GM12878 (cell line): ENCODE measurements at regions not wholly inside any gene's neighbourhood (a gene's known extent, or its start where the extent isn't known, plus 50 kb on each side); places are given as distances from the start of the nearest gene placed in this dataset.

Source experiments
- ATAC-seq: fragments of 200-7000 bp; cut with Tn5 transposase; 3 replicates; pipeline ENCODE4 v1.9.1; 2020; ENCODE audit warnings: mild to moderate bottlenecking, moderate library complexity
- BruUV-seq: library from RNA; stranded (reverse); fragments of 400-500 nt; replicated peaks from 2 replicates; lab custom pipeline; 2021; lab: Mats Ljungman, UMichigan
- CTCF ChIA-PET: fragments of 300-600 bp; sonication (Branson Sonifier 250); formaldehyde crosslinking; extraction: SDS; loops from one replicate; lab custom pipeline; 2021; ENCODE audit warnings: inconsistent platforms; lab: Yijun Ruan, JAX
- POLR2A ChIA-PET: fragments of 350-600 bp; formaldehyde crosslinking; extraction: SDS; loops from one replicate; lab custom pipeline; 2021; ENCODE audit warnings: inconsistent platforms; lab: Charles Lee
- RAD21 ChIA-PET: fragments of 300-600 bp; sonication (Branson Sonifier 250); formaldehyde crosslinking; loops from one replicate; lab custom pipeline; 2023; ENCODE audit warnings: antibody characterized with exemption; ENCODE audit not compliant: unreplicated experiment; lab: Charles Lee
- SMC1A ChIA-PET: fragments of 300-600 bp; sonication (Branson Sonifier 250); formaldehyde crosslinking; loops from one replicate; lab custom pipeline; 2023; ENCODE audit not compliant: unreplicated experiment, uncharacterized antibody; lab: Charles Lee
- DNase-seq: peaks from one replicate; pipeline ENCODE4 v3.0.0-alpha.2; 2011; ENCODE audit warnings: low read depth, low spot score
- FAIRE-seq: peaks from 3 replicates; lab custom pipeline; 2011; peaks lifted over from hg19 to GRCh38; lab: Jason Lieb, UNC
- H2AFZ ChIP-seq: 2 replicates; pipeline ENCODE4 v1.6.0; 2011; ENCODE audit warnings: low read depth, low read length, control low read depth; ENCODE audit not compliant: control insufficient read depth
- H3K27ac ChIP-seq: 2 replicates; pipeline ENCODE4 v1.5.1; 2011; ENCODE audit warnings: control low read depth; ENCODE audit not compliant: control insufficient read depth, insufficient read depth
- H3K27me3 ChIP-seq, 2 experiments: replicated peaks in 1 of 2; 2 replicates each; pipeline versions ENCODE4 v1.6.0 to v1.6.1; 2011; ENCODE audit warnings: low read length in 1 of 2; ENCODE audit not compliant: control insufficient read depth in 2 of 2, insufficient read depth in 2 of 2
- H3K36me3 ChIP-seq, 2 experiments: 2 replicates each; pipeline ENCODE4 v1.5.1; 2011; ENCODE audit warnings: low read length in 1 of 2; ENCODE audit not compliant: control insufficient read depth in 2 of 2, insufficient read depth in 2 of 2
- H3K4me1 ChIP-seq: 2 replicates; pipeline ENCODE4 v1.6.1; 2011; ENCODE audit warnings: mild to moderate bottlenecking, low read length, moderate library complexity, mixed read lengths; ENCODE audit not compliant: control insufficient read depth, insufficient read depth
- H3K4me2 ChIP-seq: 2 replicates; pipeline ENCODE4 v1.6.0; 2011; ENCODE audit warnings: control low read depth; ENCODE audit not compliant: control insufficient read depth, insufficient read depth
- H3K4me3 ChIP-seq: fragments of 200-600 bp; sonication (generic); 2 replicates; pipeline ENCODE4 v1.5.1; 2016
- H3K79me2 ChIP-seq: 2 replicates; pipeline ENCODE4 v1.6.0; 2011; ENCODE audit warnings: low read length; ENCODE audit not compliant: control insufficient read depth, insufficient read depth
- H3K9ac ChIP-seq: 2 replicates; pipeline ENCODE4 v1.8.0; 2011; ENCODE audit warnings: low read length, control low read depth, mixed read lengths; ENCODE audit not compliant: control insufficient read depth, insufficient read depth
- H3K9me3 ChIP-seq: replicated peaks from 3 replicates; pipeline ENCODE4 v1.5.1; 2011; ENCODE audit warnings: mild to moderate bottlenecking, low read length; ENCODE audit not compliant: control insufficient read depth, insufficient read depth
- H4K20me1 ChIP-seq: 2 replicates; pipeline ENCODE4 v1.6.0; 2011; ENCODE audit not compliant: control insufficient read depth, insufficient read depth
- BACH1 ChIP-seq: fragments of 450-650 bp; IDR thresholded peaks from 2 replicates; pipeline ENCODE4 v1.6.1; 2017; ENCODE audit warnings: mild to moderate bottlenecking, borderline replicate concordance
- BRCA1 ChIP-seq: IDR thresholded peaks from 2 replicates; pipeline ENCODE4 v1.6.1; 2011; ENCODE audit warnings: low read depth, low read length, improper control_type of control experiment
- KAT2A ChIP-seq: conservative IDR thresholded peaks from 2 replicates; pipeline ENCODE4 v1.6.1; 2011; ENCODE audit warnings: low read depth, low read length; ENCODE audit not compliant: control insufficient read depth
- MXI1 ChIP-seq: fragments of 150-350 bp; IDR thresholded peaks from 2 replicates; pipeline ENCODE4 v1.6.1; 2011; ENCODE audit warnings: low read depth, mild to moderate bottlenecking, inconsistent platforms, low read length, improper control_type of control experiment
- SIX5 ChIP-seq: IDR thresholded peaks from 2 replicates; pipeline ENCODE4 v1.6.1; 2011; ENCODE audit warnings: mild to moderate bottlenecking, low read depth, low read length, moderate library complexity; ENCODE audit not compliant: severe bottlenecking
- SMAD1 ChIP-seq: fragments of 450-650 bp; IDR thresholded peaks from 2 replicates; pipeline ENCODE4 v1.6.1; 2018; ENCODE audit warnings: mild to moderate bottlenecking, low read depth; ENCODE audit not compliant: partially characterized antibody
- STAT1 ChIP-seq: fragments of 450-650 bp; conservative IDR thresholded peaks from 2 replicates; pipeline ENCODE4 v1.6.1; 2014; ENCODE audit warnings: antibody characterized with exemption, mild to moderate bottlenecking
- TARDBP ChIP-seq: IDR thresholded peaks from 2 replicates; pipeline ENCODE4 v1.6.1; 2016; ENCODE audit warnings: borderline replicate concordance
- ZNF217 ChIP-seq: fragments of 450-650 bp; IDR thresholded peaks from 2 replicates; pipeline ENCODE4 v1.6.1; 2017; ENCODE audit warnings: antibody characterized with exemption, mild to moderate bottlenecking
- ZNF24 ChIP-seq: fragments of 450-650 bp; IDR thresholded peaks from 2 replicates; pipeline ENCODE4 v1.6.1; 2017; ENCODE audit warnings: antibody characterized with exemption, mild to moderate bottlenecking
- WGBS: methylation state at CpG from one replicate; pipeline ENCODE4 v1.1.6; 2016; ENCODE audit warnings: low lambda C conversion rate; ENCODE audit not compliant: insufficient replicate concordance, insufficient coverage; ENCODE audit errors: missing lambda C conversion rate; 5-methylcytosine and 5-hydroxymethylcytosine counted together
- in situ Hi-C: fragments of 300-500 bp; cut with MboI; formaldehyde crosslinking; loops from 9 replicates; pipeline ENCODE4 v1.14.3; 2018; ENCODE audit warnings: mixed read lengths
- intact Hi-C: fragments of 100-400 bp; cut with micrococcal nuclease; formaldehyde crosslinking; loops from one replicate; pipeline ENCODE4 v1.14.2; 2022; ENCODE audit not compliant: unreplicated experiment
- TF ChIP-seq, protein P1 (sequence below): IDR thresholded peaks from 2 replicates; pipeline ENCODE4 v1.6.1; 2012; ENCODE audit warnings: low read depth, low read length, improper control_type of control experiment
- TF ChIP-seq, protein P2 (sequence below): fragments of 450-650 bp; IDR thresholded peaks from 2 replicates; pipeline ENCODE4 v1.6.1; 2017; ENCODE audit warnings: low read depth, mild to moderate bottlenecking, moderate library complexity

DNA sequence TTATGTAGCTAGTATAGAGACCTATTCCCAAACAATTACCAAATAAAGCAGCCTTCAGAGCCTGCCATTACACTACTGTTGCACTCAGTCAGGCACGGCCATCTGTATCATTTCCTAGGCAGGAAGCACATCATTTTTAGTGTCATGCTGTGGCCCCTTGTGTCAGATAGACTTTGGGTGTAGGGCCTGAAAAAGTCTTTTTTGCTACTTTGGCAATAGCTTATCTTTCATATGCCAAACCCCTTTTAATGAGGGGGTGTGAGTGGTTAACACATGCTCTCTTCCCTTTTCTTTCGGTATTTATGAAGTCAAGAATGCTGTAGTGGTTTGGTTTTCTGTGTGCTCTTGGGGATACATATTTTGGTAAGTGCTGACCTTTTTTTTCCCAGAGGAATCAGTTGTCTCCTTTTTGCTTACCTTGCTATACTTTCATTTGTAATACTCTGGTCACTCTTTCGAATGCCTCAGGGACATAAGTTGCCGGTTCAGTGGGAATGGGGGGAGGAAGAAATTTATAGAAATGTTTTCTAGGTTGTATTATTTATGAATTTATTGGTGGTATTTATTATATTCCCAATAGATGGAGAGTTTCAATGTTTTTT is 209.8 kb downstream of the CSNK1G3 start:
- Histone ChIP-seq H3K79me2 (no peaks in the 10 kb centered on the region), H3K9me3 (no peaks in the 10 kb centered on the region), H3K4me1 (no peaks in the 10 kb centered on the region), H3K9ac (no peak overlapping the region), H3K27ac (no peak overlapping the region), H3K36me3 (no peaks in the 10 kb centered on the region), H4K20me1 (no peaks in the 10 kb centered on the region), H3K27me3 (0 out of 4 replicates have a peak, but pooled peaks cover 0 to 1% of the 10 kb centered on the region in 2 experiments), H3K4me2 (no peak overlapping the region), H3K4me3 (no peak overlapping the region), H2AFZ (no peak overlapping the region)
- in situ Hi-C loops (no loop called here), intact Hi-C loops (no loop called here)
- no peak for ATAC-seq
- ChIA-PET CTCF (interaction anchor here (1.4 kb wide), 1 partner anchor 19 kb away, joined by 3 read pairs; no protein-coding TSS in a partner anchor), SMC1A (interaction anchor here (0.8 kb wide), 1 partner anchor 19 kb away, joined by 4 read pairs; no protein-coding TSS in a partner anchor), RAD21 (no interaction called here), POLR2A (no interaction called here)
- BruUV-seq, result no TSS peak
- no peak for TF ChIP-seq SMAD1
- no peak for TF ChIP-seq BACH1
- TF ChIP-seq SIX5, result no peak
- TF ChIP-seq ZNF217, result no peak
- TF ChIP-seq TARDBP, result no peak
- no peak for TF ChIP-seq ZNF24
- TF ChIP-seq, protein P1, sequence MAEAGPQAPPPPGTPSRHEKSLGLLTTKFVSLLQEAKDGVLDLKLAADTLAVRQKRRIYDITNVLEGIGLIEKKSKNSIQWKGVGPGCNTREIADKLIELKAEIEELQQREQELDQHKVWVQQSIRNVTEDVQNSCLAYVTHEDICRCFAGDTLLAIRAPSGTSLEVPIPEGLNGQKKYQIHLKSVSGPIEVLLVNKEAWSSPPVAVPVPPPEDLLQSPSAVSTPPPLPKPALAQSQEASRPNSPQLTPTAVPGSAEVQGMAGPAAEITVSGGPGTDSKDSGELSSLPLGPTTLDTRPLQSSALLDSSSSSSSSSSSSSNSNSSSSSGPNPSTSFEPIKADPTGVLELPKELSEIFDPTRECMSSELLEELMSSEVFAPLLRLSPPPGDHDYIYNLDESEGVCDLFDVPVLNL, result no peak
- no peak for TF ChIP-seq BRCA1
- TF ChIP-seq STAT1, result no peak
- TF ChIP-seq KAT2A, result no peak
- TF ChIP-seq MXI1, result no peak
- TF ChIP-seq, protein P2, sequence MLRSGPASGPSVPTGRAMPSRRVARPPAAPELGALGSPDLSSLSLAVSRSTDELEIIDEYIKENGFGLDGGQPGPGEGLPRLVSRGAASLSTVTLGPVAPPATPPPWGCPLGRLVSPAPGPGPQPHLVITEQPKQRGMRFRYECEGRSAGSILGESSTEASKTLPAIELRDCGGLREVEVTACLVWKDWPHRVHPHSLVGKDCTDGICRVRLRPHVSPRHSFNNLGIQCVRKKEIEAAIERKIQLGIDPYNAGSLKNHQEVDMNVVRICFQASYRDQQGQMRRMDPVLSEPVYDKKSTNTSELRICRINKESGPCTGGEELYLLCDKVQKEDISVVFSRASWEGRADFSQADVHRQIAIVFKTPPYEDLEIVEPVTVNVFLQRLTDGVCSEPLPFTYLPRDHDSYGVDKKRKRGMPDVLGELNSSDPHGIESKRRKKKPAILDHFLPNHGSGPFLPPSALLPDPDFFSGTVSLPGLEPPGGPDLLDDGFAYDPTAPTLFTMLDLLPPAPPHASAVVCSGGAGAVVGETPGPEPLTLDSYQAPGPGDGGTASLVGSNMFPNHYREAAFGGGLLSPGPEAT, result no peak
- no peak for DNase-seq
- 11% methylated on average over 4 of the region's 4 CpGs for WGBS
- FAIRE-seq, result no peak
